GM21737 (cell line): ENCODE measurements at regions not wholly inside any gene's neighbourhood (a gene's known extent, or its start where the extent isn't known, plus 50 kb on each side); places are given as distances from the start of the nearest gene placed in this dataset.

Experiments
- ATAC-seq: cut with Tn5 transposase; IDR thresholded peaks from one replicate; pipeline ENCODE4 v1.9.1; 2021; ENCODE audit warnings: mild to moderate bottlenecking, moderate library complexity; ENCODE audit not compliant: unreplicated experiment

DNA sequence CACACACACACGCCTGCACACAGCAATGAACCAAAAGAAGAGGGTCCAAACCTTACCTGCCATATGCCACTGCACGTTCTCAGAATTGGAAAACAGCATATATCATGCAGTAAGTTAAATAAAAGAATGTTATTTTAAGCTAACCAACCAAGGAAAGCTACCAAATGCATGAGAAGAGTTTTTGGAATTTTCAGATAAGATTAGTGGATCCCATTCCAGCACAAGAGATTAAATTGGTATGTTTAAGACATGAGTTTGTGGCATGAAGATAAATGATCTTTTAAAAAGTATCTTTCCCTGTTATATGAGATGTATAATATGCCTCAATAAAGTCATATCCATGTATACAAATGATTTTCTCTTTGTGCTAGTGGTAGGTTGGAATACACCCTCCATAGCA is 811.4 kb downstream of the NR2F2 start:
- ATAC-seq = no peak

DNA sequence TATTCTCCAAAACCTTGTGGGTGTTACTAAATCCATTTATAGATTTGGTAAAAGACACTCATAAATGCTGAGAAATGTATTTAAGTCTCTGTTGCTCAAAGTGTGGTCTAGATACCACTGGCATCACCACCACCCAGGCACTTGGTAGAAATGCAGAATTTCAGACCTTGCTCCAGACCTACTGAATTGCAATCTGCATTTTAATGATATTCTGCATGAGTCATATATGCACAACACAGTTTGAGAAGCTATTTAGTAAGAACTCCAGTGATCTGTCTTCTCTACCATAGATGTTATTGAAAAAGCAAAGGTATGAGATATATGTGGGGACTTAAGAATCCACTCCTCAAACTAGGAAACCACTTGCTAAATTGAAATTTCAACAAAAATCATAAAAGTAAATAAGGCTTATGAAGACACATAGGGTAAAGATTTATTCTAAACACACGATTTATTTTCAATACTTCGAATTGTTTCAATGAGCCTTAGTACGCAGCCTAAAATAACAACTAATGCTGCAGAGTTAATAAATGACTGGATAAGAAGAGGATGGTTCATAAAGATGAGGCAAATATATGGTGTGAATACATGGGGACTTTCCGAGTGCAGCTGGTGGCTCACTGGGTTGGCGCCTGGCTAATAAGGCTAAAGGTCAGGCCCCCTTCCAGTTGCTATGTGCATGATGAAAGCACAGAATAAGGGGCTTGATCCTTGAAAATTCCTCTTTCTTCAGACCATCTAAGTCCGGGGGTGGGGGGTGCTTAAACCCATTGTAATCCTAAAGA is 813.3 kb downstream of the NR2F2 start:
- no peak for ATAC-seq

- ATAC-seq = no peak
Observed at GRCh38 chr15:97144377-97144711, 813.8 kb downstream of the NR2F2 start.

- no peak for ATAC-seq
Observed at GRCh38 chr15:97146929-97147870, 813.3 kb upstream of the ARRDC4 start.

DNA sequence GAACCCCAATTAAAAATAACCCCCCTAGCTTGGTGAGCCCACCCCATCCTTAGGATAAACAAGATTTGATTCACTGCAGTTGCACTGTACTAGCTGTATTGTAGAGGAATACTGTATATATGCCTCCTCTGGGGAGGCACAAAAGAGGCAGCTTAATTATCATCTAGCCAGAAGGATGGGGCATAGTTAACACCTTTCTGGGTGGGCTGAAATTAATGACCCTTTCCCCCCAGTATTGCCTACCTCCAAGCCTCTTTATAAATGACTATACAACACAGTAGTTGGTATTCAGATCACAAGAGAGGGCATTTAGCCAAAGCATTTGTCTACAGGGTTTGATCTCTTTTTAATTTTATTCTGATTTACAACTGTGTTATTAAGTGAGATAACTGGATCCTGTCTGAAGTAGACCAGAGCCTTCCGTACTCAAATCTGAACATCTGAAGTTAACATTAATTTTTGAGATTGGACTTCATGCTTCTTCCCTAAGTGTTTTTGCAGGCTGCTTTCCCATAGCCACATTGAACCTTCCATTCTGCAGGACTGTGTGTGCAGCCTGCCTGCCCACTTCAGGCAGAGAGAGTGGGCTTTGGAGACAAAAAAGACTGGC is 807.0 kb upstream of the ARRDC4 start:
- no peak for ATAC-seq

- no peak for ATAC-seq
Observed at GRCh38 chr15:97156739-97157265, 803.7 kb upstream of the ARRDC4 start.

GRCh38 chr15:97162805-97163495 is 797.6 kb upstream of the ARRDC4 start:
- ATAC-seq = no peak

DNA sequence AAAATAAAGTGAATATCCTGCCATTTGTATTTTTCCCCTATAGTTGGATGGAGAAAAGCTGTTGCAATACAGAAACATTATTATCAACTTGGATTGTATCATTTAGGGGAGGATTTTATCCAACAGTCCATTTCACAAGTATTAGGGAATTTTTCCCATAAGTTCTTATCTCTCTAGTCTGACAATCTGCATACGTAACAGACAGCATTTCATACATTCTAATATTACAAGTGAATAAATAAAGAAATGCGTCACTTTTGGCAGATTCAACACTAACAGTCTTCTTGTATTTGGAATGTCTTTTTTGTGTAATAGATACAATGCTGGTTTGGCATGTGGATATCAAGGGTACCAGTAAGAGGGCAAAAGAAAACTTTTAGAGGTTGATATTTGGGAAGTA is 795.3 kb upstream of the ARRDC4 start:
- no peak for ATAC-seq

DNA sequence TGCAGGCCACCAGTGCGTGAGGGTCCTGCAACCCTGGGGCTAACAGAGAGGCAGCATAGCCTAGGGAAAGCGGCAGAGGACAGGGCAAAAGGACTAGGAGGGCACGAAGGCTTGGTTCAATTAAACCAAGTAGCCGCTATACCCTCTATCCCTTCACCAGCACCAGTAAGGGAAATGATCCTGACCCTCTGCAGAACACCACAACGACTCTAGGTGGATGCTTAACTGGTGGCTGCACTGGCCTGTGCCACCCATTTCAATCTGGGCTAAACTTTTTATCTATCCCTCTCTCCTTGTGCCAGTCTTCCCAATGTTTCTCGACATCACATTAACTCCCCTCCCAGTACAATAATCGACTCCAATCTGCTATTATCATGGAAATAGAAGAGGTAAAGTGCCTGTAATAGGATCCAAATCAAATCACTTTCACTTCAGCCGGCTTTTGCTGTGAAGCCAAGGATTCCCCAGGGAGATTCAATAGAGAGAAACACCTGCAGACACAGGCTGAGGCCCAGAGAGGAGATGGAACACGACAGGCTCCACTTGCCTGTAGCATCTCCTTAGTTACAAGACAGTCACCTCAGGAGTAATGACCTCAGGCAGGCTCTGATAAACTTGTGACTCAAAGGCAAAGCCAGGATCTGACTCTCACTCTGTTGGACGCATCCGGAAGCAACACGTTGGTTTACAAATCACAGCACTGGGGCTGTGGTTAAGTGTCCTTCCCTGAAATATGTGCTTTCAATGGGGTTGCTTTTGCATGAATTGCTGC is 791.6 kb upstream of the ARRDC4 start:
- ATAC-seq = no peak

DNA sequence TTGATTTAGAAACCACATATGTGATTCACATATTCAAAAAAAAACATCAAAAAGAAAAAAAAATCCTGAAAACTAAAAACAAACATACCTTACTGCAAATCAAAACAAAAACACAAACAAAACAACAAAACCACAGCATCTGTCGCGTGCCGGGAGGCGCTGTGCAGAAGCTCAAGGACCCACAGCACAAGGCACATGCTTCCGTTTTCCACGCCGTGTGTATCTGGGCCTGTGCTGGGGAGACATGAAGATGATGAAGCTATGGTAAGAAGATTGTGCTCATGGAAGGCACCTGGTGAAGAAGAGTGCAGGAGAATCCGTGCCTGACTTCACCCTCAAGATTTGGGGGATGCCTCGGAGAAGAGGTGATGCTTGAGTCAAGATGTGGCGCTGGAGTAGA is 788.9 kb upstream of the ARRDC4 start:
- no peak for ATAC-seq

DNA sequence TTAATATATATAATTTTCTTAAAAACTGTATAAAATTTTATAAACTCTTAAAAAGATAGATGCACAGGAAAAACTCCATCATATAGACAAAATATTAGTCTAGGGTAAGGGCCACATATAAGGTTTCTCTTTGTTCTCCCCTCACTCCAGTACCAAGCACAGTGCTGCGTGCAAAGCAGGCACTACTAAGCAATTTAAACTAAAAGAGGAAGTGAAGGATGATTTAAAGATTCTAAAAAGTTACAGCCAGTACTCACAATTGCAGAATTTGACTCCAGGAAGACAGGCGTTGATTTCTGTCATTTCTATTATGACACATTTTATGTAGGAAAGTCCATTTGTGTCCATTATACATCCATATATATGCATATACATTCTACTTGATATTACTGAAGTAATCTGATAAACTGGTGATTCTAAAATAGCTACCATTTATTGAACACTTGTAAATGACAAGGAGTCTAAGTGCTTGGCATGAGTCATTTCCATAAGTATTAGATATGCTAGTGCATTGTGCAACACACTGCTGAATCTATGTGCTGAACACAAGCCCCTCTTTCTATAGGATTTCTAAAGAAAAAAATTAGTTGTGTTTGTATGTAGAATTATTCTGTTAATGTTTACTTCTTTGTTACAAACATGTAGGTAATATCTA is 785.5 kb upstream of the ARRDC4 start:
- ATAC-seq = no peak

- ATAC-seq = no peak
Observed at GRCh38 chr15:97177151-97177577, 783.3 kb upstream of the ARRDC4 start.

- no peak for ATAC-seq
Observed at GRCh38 chr15:97182581-97182980, 777.9 kb upstream of the ARRDC4 start.

DNA sequence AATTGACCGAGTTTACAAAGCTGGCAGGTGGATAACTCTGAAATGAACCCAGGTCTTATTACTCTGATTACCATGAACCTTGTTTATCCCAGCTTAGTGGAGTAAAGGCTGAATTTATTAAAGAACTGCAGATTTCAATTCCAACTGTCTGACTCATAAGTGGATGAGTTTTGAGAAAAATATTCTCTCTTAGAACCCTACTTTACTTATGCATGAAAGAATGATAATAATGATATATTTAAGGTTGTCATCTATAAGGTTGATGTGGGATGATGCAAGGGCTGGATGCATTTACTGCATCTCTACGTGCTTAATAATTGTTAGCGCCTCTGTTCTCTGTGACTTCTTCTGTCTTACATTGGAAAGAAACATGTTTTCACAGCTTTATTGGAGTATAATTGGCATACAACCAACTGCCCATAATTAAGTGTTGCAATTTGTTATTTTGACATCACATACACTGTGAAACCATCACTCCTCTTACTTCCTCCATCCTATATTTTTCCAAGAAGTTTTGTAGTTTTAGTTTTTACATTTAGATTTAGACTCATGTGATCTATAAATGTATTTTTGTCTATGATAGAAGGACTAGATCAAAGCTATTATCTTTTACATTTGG is 771.2 kb upstream of the ARRDC4 start:
- ATAC-seq = no peak

GRCh38 chr15:97194750-97195149 is 765.8 kb upstream of the ARRDC4 start:
- ATAC-seq = no peak

GRCh38 chr15:97196048-97197014 is 764.2 kb upstream of the ARRDC4 start:
- ATAC-seq = no peak

GRCh38 chr15:97199393-97200051 is 761.0 kb upstream of the ARRDC4 start:
- no peak for ATAC-seq
